Stimulated activated CD4-positive, alpha-beta T cell treated with anti-CD3 and anti-CD28 coated beads, Interleukin-1b, Interleukin-23, amount 100 ng/mL, for 1 hour (primary cell): ENCODE measurements at regions not wholly inside any gene's neighbourhood (a gene's known extent, or its start where the extent isn't known, plus 50 kb on each side); places are given as distances from the start of the nearest gene placed in this dataset.
"Not testable (repeated sequence)": the region's sequence is repeated elsewhere in the genome, so short reads cannot be mapped to it uniquely, and the experiment has no call there.

Source experiments
- DNase-seq, 2 donors: peaks; one replicate each; pipeline ENCODE4 v3.0.0-alpha.2; 2020; ENCODE audit warnings: low read depth in 2 of 2

DNA sequence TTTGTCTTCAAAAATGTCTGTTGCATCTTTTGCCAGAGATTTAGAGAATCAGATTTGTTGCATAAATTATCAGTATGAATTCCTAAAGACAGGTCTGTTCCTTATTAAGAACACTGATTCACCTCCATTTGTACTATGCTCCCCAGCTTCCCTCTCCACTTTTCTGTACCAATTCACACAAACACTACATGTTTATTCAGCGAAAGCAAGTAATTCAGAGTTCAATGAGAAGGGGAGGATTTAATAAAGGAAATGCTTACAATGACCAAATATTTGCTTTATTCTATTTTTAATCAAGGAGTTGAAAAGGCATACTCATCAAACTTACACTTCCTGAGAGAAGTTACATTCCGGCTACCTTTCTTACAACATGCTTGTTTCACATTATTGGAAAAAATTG, 135.5 kb downstream of the NBPF8 start:
- not testable (repeated sequence) for DNase-seq

DNA sequence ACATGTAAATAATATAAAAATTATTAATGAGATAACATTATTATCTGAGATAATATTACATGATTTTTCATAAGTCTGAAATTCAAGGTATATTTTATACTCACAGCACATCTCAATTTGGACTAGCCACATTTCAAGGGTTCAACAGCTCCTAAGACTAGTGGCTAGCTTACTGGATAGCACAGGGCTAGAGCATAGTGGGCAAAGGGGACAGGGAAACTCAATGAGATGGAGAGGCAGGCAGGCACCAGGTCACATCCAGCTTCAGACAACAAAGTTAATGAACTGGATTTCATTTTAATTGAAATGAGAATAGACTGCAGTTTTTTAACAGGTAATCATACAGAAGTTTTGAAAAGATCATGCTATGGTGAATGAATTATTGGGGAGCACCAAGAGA, 137.4 kb downstream of the NBPF8 start:
- not testable (repeated sequence) for DNase-seq

- DNase-seq = not testable (repeated sequence)
Observed at GRCh38 chr1:120557605-120558302, 142.9 kb downstream of the NBPF8 start.

GRCh38 chr1:120558303-120559060, 143.6 kb downstream of the NBPF8 start:
- peak in 1 of 2 donors; percentile 13 for DNase-seq

GRCh38 chr1:120561767-120562166, 146.9 kb downstream of the NBPF8 start:
- DNase-seq = not testable (repeated sequence)

DNA sequence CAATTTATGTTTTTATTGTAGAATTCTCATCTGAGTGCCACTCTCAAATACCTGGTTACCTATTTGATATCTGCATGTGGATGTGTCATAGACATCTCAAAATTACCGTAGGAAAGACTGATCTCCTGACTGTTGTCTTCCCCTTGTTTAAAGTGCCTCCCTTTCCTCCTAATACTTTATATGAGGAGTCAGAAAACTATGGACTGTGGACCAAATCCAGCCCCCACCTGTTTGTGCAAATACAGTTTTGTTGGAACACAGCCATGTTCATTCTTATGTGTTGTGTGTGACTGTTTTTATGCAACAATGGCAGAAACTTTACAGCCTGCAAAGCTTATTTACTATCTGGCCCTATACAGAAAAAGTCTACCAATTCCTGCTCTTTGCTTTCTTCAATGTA, 150.6 kb downstream of the NBPF8 start:
- not testable (repeated sequence) for DNase-seq

DNA sequence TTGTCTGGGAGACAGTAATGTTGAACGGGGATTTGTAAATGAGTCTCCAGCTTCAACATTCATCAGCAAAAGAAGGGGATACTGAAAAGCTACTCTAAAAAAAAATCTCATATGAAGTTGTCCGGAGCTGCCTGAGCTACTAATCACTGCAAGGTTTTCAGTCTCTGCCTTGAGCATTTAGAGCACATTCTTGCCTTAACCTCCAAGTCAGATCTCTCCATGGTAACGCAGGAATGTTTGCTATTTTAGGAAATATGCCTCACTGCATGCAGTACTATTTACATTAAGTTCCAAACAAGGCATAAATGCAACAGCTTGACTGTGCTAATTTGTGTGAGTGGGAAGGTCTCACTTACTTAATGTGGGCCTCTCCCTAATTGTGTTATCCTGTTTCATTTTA, 152.8 kb downstream of the NBPF8 start:
- not testable (repeated sequence) for DNase-seq

GRCh38 chr1:120575201-120575600, 148.5 kb upstream of the NBPF26 start:
- DNase-seq = not testable (repeated sequence)

- not testable (repeated sequence) for DNase-seq
Observed at GRCh38 chr1:120582135-120582534, 141.6 kb upstream of the NBPF26 start.

DNA sequence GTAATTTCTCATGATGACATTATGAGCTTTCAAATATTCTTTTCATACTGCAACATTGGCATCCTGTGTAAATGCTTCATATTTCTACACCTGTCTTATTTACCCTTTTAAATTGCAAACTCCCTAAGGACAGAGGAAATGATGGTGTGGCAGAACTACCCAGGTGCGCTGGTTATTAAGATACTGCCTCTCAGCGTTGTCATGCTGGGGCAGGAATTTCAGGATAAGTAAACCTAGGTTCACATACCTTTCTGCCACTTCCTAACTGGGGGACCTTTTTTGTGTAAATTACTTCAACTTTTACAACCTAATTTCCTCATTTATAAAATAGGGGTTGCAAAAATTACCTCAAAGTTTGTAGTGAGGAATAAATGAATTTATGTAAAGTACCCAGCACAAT, 137.7 kb upstream of the NBPF26 start:
- DNase-seq = not testable (repeated sequence)

GRCh38 chr1:120588811-120589210, 134.9 kb upstream of the NBPF26 start:
- DNase-seq = not testable (repeated sequence)

DNA sequence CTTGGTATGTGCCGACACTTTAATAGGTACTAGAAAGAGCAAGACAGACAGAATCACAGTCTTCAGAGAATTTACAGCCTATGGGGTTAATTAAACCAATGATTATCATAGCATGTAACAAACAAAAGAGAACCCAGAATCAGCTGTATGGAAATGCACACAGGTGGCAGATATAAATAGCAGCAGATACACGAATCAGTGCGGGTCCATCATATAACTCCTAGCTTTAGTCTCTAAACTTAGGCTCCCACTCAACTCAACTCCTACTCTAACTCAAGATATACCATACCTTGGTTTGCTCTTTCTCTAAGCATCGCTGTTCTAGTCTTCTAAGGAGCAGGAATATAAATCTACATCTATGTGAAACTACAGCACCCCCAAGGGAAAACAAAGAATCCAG, 132.0 kb upstream of the NBPF26 start:
- DNase-seq = not testable (repeated sequence)

DNA sequence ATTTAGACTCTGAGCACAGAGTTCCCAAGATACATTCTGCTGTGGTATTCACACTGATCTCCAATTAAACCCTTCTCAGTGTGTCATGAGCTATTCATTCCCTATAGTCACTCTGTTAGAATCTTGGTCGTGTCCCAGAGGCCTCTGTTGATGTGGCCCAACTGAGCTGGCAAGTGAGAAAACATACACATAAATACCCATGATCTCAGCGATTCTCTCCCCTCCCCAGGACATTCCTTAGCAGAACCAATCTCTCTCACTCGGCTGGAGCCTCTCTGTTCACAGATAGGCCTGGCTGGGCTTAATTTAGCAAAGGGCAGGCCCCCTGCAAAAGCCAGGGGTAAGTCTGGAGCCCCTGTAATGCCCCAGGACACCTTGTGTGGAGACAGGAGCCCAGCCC, 130.8 kb upstream of the NBPF26 start:
- not testable (repeated sequence) for DNase-seq

GRCh38 chr1:120593648-120594047, 130.1 kb upstream of the NBPF26 start:
- not testable (repeated sequence) for DNase-seq

DNA sequence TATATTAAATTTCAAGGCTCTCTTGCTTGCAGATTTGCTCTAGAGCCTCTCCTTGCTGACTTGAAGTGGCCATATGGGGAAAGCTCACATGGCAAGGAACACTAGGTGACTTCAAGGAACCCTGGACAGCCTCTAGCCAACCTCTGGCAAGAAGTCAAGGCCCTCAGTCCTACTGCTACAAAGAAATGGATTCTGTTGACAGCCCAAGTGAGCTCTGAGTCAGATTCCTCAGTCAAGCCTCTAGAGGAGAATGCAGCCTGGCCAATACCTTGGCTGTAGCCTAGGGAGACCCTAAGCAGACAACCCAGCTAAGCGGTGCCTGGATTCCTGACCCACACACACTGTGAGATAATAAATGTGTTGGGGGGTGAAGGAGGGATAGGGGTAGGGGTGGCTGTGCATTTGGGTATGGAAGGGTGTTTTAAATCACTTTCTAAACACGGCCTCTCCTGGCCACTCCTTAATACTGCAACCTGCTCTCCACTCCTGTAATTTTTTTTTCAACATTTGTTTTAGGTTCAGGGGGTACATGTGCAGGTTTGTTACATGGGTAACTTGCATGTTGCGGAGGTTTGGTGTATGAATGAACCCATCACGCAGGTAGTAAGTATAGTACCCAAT, 125.3 kb upstream of the NBPF26 start:
- DNase-seq = not testable (repeated sequence)

DNA sequence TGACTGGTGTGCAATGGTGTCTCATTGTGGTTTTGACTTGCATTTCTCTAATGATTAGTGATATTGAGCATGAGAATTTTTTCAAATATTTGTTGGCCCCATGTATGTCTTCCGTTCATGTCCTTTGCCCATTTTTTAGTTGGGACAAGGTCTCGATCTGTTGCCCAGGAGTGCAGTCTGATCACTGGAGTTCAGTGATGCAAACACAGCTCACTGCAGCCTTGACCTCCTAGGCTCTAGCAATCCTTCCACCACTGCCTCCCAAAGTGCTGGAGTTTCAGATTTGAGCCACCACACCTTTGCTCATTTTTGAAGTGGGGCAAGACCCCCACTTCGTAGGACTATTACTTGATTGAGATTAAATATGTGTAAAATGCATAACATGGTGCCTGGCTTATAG, 124.2 kb upstream of the NBPF26 start:
- DNase-seq = not testable (repeated sequence)

GRCh38 chr1:120600442-120601041, 123.2 kb upstream of the NBPF26 start:
- not testable (repeated sequence) for DNase-seq

DNA sequence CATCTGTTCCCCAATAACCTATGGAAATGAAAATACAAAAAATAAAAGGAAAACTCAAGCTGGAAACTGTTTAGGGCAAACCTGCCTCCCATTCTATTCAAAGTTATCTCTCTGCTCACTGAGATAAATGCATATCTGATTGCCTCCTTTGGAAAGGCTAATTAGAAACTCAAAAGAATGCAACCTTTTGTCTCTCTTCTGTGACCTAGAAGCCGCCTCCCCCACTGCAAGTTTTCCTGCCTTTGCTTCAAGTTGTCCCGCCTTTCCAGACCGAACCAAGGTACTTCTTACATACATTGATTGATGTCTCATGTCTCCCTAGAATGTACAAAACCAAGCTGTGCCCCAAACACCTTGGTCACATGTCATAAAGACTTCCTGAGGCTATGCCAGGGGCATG, 115.9 kb upstream of the NBPF26 start:
- not testable (repeated sequence) for DNase-seq

DNA sequence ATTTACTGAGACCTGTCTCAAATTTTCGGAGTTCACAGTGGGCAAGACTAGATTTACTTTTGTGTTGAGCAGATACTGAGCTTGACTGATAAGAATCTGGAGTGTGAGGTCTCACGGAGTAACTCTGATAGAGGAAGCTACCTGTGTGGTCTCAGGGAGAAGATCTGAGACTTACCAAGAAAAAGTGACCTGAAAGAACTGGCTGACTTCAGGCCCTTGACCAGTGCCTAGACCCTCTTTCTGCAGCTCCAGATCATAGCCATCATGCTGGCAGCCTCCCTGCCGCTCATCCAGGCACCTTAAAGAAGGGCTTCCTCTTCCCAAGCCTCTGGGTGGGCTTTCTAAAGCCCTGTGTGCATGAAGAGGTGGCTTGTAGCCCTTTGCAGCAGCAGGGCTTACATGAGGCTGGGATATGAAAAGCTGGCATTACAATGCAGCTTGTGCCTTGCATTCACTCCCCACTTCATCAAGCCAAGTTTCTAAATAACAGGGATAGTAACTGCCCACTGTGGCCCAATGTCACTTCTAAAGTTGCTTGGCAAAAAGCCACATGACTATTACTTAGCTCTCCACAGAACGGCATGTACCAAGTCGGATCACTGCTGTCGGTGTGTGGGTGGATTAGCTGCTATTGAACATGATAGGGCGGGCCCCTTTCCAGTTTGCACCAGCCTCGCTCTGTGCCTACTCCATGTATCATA, 115.3 kb upstream of the NBPF26 start:
- not testable (repeated sequence) for DNase-seq

DNA sequence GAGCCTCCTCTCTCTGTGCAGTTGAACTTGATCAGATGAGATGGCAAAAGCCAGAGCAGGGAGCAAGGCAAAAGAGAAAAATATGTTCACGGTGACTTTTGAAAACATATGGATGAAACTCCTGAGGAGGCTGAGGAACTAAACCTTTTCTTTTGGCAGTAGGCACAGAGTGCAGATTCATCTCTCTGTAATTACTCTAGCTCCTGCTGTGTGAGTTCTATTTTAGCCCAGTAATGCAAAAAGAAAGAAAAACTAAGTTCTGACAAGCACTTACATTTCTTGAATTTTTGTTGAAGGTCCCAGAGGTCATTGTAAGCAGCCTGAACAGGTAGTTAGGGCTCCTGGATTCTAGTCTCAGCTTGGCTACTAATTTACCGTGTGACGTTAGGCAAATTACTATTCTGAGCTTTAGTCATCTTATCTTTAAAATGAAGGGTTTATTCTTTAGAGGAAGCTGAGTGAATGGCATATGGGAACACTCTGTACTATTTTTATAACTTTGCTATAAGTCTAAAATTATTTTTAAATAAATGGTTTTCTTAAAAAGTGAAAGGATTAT, 114.7 kb upstream of the NBPF26 start:
- not testable (repeated sequence) for DNase-seq

DNA sequence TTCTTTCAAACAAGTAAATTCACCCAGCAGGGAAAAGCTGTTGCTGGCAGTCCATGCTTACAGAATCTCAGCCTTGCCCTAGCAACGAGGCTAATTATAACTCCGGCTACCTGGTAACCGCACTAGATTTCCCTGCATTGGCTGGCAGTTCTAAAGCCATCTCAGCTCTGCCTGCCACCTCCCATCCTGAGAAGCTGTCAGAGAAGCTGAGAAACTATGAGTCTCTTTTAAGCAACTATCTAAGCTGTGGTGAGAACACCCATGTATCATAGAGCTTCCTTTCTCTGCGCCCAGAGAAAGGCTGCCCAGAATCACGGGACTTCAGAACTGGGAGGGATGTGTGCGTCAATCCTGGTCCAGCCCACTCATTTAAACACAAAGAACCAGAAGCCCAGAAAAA, 113.9 kb upstream of the NBPF26 start:
- DNase-seq = not testable (repeated sequence)
